ENCODE measurements at regions not wholly inside any gene's neighbourhood (a gene's known extent, or its start where the extent isn't known, plus 50 kb on each side); places are given as distances from the start of the nearest gene placed in this dataset.
A peak's percentile ranks its signal among the peaks of the same experiment; 100 is the strongest.

- Histone ChIP-seq H2BK5ac (ENCODE audit: low read length) (no peak overlapping the region), H3K79me1 (ENCODE audit: low read depth, low read length) (no peaks in the 10 kb centered on the region), H3K4me2 (ENCODE audit: insufficient read depth, low read length, poor library complexity, severe bottlenecking) (no peak overlapping the region), H3K27me3 (ENCODE audit: control insufficient read depth in 3 of 3, insufficient read depth in 3 of 3, low read depth in 1 of 3, low read length in 3 of 3) (no peaks in the 10 kb centered on the region), H3K4me3 (ENCODE audit: low read length in 2 of 2) (no peak overlapping the region), H3K14ac (ENCODE audit: low read length) (no peak overlapping the region), H2BK12ac (ENCODE audit: low read length) (no peak overlapping the region), H3K27ac (replicated peaks; ENCODE audit: low read length) (no peak overlapping the region), H4K91ac (ENCODE audit: low read depth, low read length, poor library complexity) (peak overlapping the region; percentile 44), H2BK15ac (ENCODE audit: low read length) (peak overlapping the region; percentile 68), H3K23ac (ENCODE audit: low read depth, low read length, poor library complexity) (no peak overlapping the region), H3K36me3 (replicated peaks in 1 of 2; ENCODE audit: control insufficient read depth in 2 of 2, insufficient read depth in 2 of 2, low read length in 2 of 2) (no peaks in the 10 kb centered on the region), H4K8ac (ENCODE audit: low read depth, low read length) (no peak overlapping the region), H3K4ac (ENCODE audit: low read length) (peak overlapping the region; percentile 13), H3K9me3 (replicated peaks in 1 of 2; ENCODE audit: control insufficient read depth in 2 of 2, insufficient read depth in 1 of 2, low read depth in 1 of 2, low read length in 2 of 2) (peaks cover 0 to 9% of the 10 kb centered on the region in 2 donors), H2AK5ac (ENCODE audit: low read depth, low read length) (peak overlapping the region; percentile 93), H3K18ac (ENCODE audit: low read length) (peak overlapping the region; percentile 73), H2BK120ac (ENCODE audit: low read depth, low read length) (peak overlapping the region; percentile 30), H3K4me1 (ENCODE audit: control insufficient read depth in 2 of 2, insufficient read depth in 1 of 2, low read depth in 1 of 2, low read length in 2 of 2) (peaks cover 4% of the 10 kb centered on the region in 2 donors), H3K9ac (ENCODE audit: low read depth, low read length, poor library complexity) (no peak overlapping the region), H2AFZ (ENCODE audit: low read length) (no peak overlapping the region)
- no CpG with 5 or more reads among the region's 2 CpGs for WGBS, 2 donors (ENCODE audit: extremely low coverage in 2 of 2, insufficient read length in 2 of 2, insufficient replicate concordance in 1 of 2)
- DNase-seq (ENCODE audit: low spot score) = no peak
These were observed 395.1 kb downstream of the MN1 start for GRCh38 chr22:27406389-27406861.

DNA sequence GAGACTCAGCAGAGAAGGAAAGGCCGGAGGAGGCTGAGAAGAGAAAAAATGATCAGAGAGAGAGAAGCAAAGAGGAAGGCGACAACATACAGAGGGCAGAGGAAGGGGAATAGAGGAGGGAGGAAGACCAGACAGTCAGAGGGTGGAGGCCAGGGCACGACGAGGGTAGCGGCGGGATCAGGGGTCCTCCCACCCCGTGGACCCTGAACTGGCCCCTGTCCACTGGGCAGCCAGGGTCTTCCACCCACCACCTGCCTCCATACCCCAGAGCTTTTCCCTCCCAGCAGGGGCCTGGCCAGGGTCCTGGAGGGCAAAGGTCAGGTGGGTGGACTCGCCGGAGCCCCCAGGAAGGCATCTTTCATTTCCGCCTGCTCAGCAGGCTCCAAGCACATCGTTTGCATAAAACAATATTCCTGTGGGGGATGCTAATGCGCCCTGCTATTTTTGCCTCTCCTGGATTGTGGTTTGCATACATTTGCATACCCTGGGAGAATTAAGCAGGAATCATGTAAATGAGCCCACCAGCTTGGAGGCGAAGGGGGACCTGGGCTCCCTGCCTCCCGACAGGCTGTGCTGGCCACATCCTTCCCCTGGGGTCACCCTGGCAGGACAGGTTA is 394.1 kb downstream of the MN1 start:
- WGBS, 2 donors (ENCODE audit: extremely low coverage in 2 of 2, insufficient read length in 2 of 2, insufficient replicate concordance in 1 of 2) = no CpG with 5 or more reads among the region's 14 CpGs
- no peak overlapping the region for H2BK5ac ChIP-seq (ENCODE audit: low read length)
- peak overlapping the region; percentile 93 for H2AK5ac ChIP-seq (ENCODE audit: low read depth, low read length)
- H4K8ac ChIP-seq (ENCODE audit: low read depth, low read length) = peak overlapping the region; percentile 92
- peaks cover 4 to 6% of the 10 kb centered on the region in 2 donors for H3K4me1 ChIP-seq (ENCODE audit: control insufficient read depth in 2 of 2, insufficient read depth in 1 of 2, low read depth in 1 of 2, low read length in 2 of 2)
- peak overlapping the region; percentile 34 for H2BK15ac ChIP-seq (ENCODE audit: low read length)
- no peaks in the 10 kb centered on the region for H3K27me3 ChIP-seq (ENCODE audit: control insufficient read depth in 3 of 3, insufficient read depth in 3 of 3, low read depth in 1 of 3, low read length in 3 of 3)
- peak overlapping the region; percentile 30 for H2BK120ac ChIP-seq (ENCODE audit: low read depth, low read length)
- H3K14ac ChIP-seq (ENCODE audit: low read length) = no peak overlapping the region
- no peak for DNase-seq (ENCODE audit: low spot score)
- no peak overlapping the region for H3K23ac ChIP-seq (ENCODE audit: low read depth, low read length, poor library complexity)
- no peak overlapping the region for H3K4me3 ChIP-seq (ENCODE audit: low read length in 2 of 2)
- no peaks in the 10 kb centered on the region for H3K79me1 ChIP-seq (ENCODE audit: low read depth, low read length)
- peak overlapping the region; percentile 24 for H3K4ac ChIP-seq (ENCODE audit: low read length)
- H3K36me3 ChIP-seq (replicated peaks in 1 of 2; ENCODE audit: control insufficient read depth in 2 of 2, insufficient read depth in 2 of 2, low read length in 2 of 2) = no peaks in the 10 kb centered on the region
- no peak overlapping the region for H3K4me2 ChIP-seq (ENCODE audit: insufficient read depth, low read length, poor library complexity, severe bottlenecking)
- no peak overlapping the region for H2BK12ac ChIP-seq (ENCODE audit: low read length)
- H3K18ac ChIP-seq (ENCODE audit: low read length) = peak overlapping the region; percentile 84
- H4K91ac ChIP-seq (ENCODE audit: low read depth, low read length, poor library complexity) = no peak overlapping the region
- peaks cover 0 to 6% of the 10 kb centered on the region in 2 donors for H3K9me3 ChIP-seq (replicated peaks in 1 of 2; ENCODE audit: control insufficient read depth in 2 of 2, insufficient read depth in 1 of 2, low read depth in 1 of 2, low read length in 2 of 2)
- H2AFZ ChIP-seq (ENCODE audit: low read length) = no peak overlapping the region
- no peak overlapping the region for H3K27ac ChIP-seq (replicated peaks; ENCODE audit: low read length)
- H3K9ac ChIP-seq (ENCODE audit: low read depth, low read length, poor library complexity) = no peak overlapping the region

DNA sequence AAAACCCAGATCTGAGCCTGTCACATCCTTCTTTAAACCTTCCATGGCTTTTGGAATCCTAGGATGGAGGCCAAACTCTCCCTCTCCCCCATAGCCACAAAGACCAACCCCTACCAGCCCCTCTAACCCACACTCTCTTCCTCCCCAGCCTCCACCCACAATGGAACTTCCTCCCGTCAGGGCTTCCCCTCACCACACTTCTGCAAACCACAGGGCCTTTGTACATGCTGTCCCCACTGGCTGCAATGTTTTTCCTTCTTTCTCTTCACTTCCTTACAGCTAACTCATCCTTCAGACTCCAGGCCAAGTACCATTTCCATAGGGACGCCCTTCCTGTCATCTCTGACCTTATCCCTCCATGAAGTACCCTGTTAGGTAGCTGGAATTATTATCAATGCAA is 393.5 kb downstream of the MN1 start:
- no peak overlapping the region for H4K8ac ChIP-seq (ENCODE audit: low read depth, low read length)
- no peak overlapping the region for H3K4me2 ChIP-seq (ENCODE audit: insufficient read depth, low read length, poor library complexity, severe bottlenecking)
- no peak overlapping the region for H2BK15ac ChIP-seq (ENCODE audit: low read length)
- no peak overlapping the region for H4K91ac ChIP-seq (ENCODE audit: low read depth, low read length, poor library complexity)
- no peak overlapping the region for H3K9ac ChIP-seq (ENCODE audit: low read depth, low read length, poor library complexity)
- H3K4ac ChIP-seq (ENCODE audit: low read length) = no peak overlapping the region
- WGBS, 2 donors (ENCODE audit: extremely low coverage in 2 of 2, insufficient read length in 2 of 2, insufficient replicate concordance in 1 of 2) = no CpG with 5 or more reads among the region's 2 CpGs
- no peak overlapping the region for H3K23ac ChIP-seq (ENCODE audit: low read depth, low read length, poor library complexity)
- no peaks in the 10 kb centered on the region for H3K79me1 ChIP-seq (ENCODE audit: low read depth, low read length)
- H2BK12ac ChIP-seq (ENCODE audit: low read length) = no peak overlapping the region
- no peaks in the 10 kb centered on the region for H3K27me3 ChIP-seq (ENCODE audit: control insufficient read depth in 3 of 3, insufficient read depth in 3 of 3, low read depth in 1 of 3, low read length in 3 of 3)
- H2AK5ac ChIP-seq (ENCODE audit: low read depth, low read length) = peak overlapping the region; percentile 93
- peaks cover 4 to 6% of the 10 kb centered on the region in 2 donors for H3K4me1 ChIP-seq (ENCODE audit: control insufficient read depth in 2 of 2, insufficient read depth in 1 of 2, low read depth in 1 of 2, low read length in 2 of 2)
- no peak overlapping the region for H3K14ac ChIP-seq (ENCODE audit: low read length)
- no peak overlapping the region for H2AFZ ChIP-seq (ENCODE audit: low read length)
- DNase-seq (ENCODE audit: low spot score) = no peak
- no peak overlapping the region for H3K4me3 ChIP-seq (ENCODE audit: low read length in 2 of 2)
- no peaks in the 10 kb centered on the region for H3K36me3 ChIP-seq (replicated peaks in 1 of 2; ENCODE audit: control insufficient read depth in 2 of 2, insufficient read depth in 2 of 2, low read length in 2 of 2)
- H3K18ac ChIP-seq (ENCODE audit: low read length) = no peak overlapping the region
- no peak overlapping the region for H3K27ac ChIP-seq (replicated peaks; ENCODE audit: low read length)
- no peak overlapping the region for H2BK120ac ChIP-seq (ENCODE audit: low read depth, low read length)
- no peak overlapping the region for H2BK5ac ChIP-seq (ENCODE audit: low read length)
- H3K9me3 ChIP-seq (replicated peaks in 1 of 2; ENCODE audit: control insufficient read depth in 2 of 2, insufficient read depth in 1 of 2, low read depth in 1 of 2, low read length in 2 of 2) = peaks cover 0 to under 1% of the 10 kb centered on the region in 2 donors

- Histone ChIP-seq H2BK120ac (ENCODE audit: low read depth, low read length) (no peak overlapping the region), H2AK5ac (ENCODE audit: low read depth, low read length) (no peak overlapping the region), H2BK15ac (ENCODE audit: low read length) (no peak overlapping the region), H3K23ac (ENCODE audit: low read depth, low read length, poor library complexity) (no peak overlapping the region), H3K9ac (ENCODE audit: low read depth, low read length, poor library complexity) (no peak overlapping the region), H3K27ac (replicated peaks; ENCODE audit: low read length) (no peak overlapping the region), H3K4me2 (ENCODE audit: insufficient read depth, low read length, poor library complexity, severe bottlenecking) (no peak overlapping the region), H3K9me3 (replicated peaks in 1 of 2; ENCODE audit: control insufficient read depth in 2 of 2, insufficient read depth in 1 of 2, low read depth in 1 of 2, low read length in 2 of 2) (no peaks in the 10 kb centered on the region), H2BK5ac (ENCODE audit: low read length) (no peak overlapping the region), H2AFZ (ENCODE audit: low read length) (no peak overlapping the region), H3K14ac (ENCODE audit: low read length) (no peak overlapping the region), H3K79me1 (ENCODE audit: low read depth, low read length) (no peaks in the 10 kb centered on the region), H3K4me1 (ENCODE audit: control insufficient read depth in 2 of 2, insufficient read depth in 1 of 2, low read depth in 1 of 2, low read length in 2 of 2) (peaks cover 4 to 6% of the 10 kb centered on the region in 2 donors), H4K91ac (ENCODE audit: low read depth, low read length, poor library complexity) (no peak overlapping the region), H3K18ac (ENCODE audit: low read length) (no peak overlapping the region), H3K4ac (ENCODE audit: low read length) (no peak overlapping the region), H3K4me3 (ENCODE audit: low read length in 2 of 2) (no peak overlapping the region), H4K8ac (ENCODE audit: low read depth, low read length) (no peak overlapping the region), H2BK12ac (ENCODE audit: low read length) (no peak overlapping the region), H3K27me3 (ENCODE audit: control insufficient read depth in 3 of 3, insufficient read depth in 3 of 3, low read depth in 1 of 3, low read length in 3 of 3) (no peaks in the 10 kb centered on the region), H3K36me3 (replicated peaks in 1 of 2; ENCODE audit: control insufficient read depth in 2 of 2, insufficient read depth in 2 of 2, low read length in 2 of 2) (no peaks in the 10 kb centered on the region)
- no peak for DNase-seq (ENCODE audit: low spot score)
- WGBS, 2 donors (ENCODE audit: extremely low coverage in 2 of 2, insufficient read length in 2 of 2, insufficient replicate concordance in 1 of 2) = no CpG with 5 or more reads among the region's 11 CpGs
These were observed 392.3 kb downstream of the MN1 start for GRCh38 chr22:27409299-27409698.

All from neuronal stem cell (in vitro differentiated cells).